Urinary bladder (tissue), 3 donors: ENCODE measurements at regions not wholly inside any gene's neighbourhood (a gene's known extent, or its start where the extent isn't known, plus 50 kb on each side); places are given as distances from the start of the nearest gene placed in this dataset.

Source experiments
- DNase-seq: peaks from one replicate; pipeline ENCODE4 v3.0.0-alpha.2; 2015; ENCODE audit errors: extremely low spot score
- H3K27ac ChIP-seq: one replicate; pipeline ENCODE4 v1.5.1; 2013; ENCODE audit warnings: low read depth, mild to moderate bottlenecking, moderate library complexity
- H3K36me3 ChIP-seq: one replicate; pipeline ENCODE4 v1.6.1; 2013; ENCODE audit warnings: mild to moderate bottlenecking, moderate library complexity; ENCODE audit not compliant: insufficient read depth
- H3K4me1 ChIP-seq: one replicate; pipeline ENCODE4 v1.6.1; 2013; ENCODE audit warnings: mild to moderate bottlenecking, moderate library complexity; ENCODE audit not compliant: insufficient read depth
- H3K4me3 ChIP-seq: one replicate; pipeline ENCODE4 v1.5.1; 2013; ENCODE audit warnings: low read depth, low read length
- WGBS: extraction: QIAGEN DNeasy Blood & Tissue Kit; methylation state at CpG from one replicate; pipeline ENCODE4 v1.1.7; 2013; 5-methylcytosine and 5-hydroxymethylcytosine counted together
- donor health status: healthy with polysubstance abuse.
- donor health status: healthy.

- H3K27ac ChIP-seq: no peak overlapping the region
- no peaks in the 10 kb centered on the region for H3K4me1 ChIP-seq
- DNase-seq: no peak
- no peaks in the 10 kb centered on the region for H3K36me3 ChIP-seq
- 72% methylated on average over 8 of the region's 8 CpGs for WGBS
- H3K4me3 ChIP-seq: no peak overlapping the region
These were observed 640.2 kb upstream of the POU3F3 start for GRCh38 chr2:104213758-104214157.

GRCh38 chr2:104215269-104216161 lies 638.4 kb upstream of the POU3F3 start:
- 32% methylated on average over 14 of the region's 14 CpGs for WGBS
- no peak for DNase-seq
- Histone ChIP-seq H3K36me3 (no peaks in the 10 kb centered on the region), H3K27ac (no peak overlapping the region), H3K4me3 (no peak overlapping the region), H3K4me1 (no peaks in the 10 kb centered on the region)

- WGBS: 89% methylated on average over 1 of the region's 1 CpG
- Histone ChIP-seq H3K36me3 (no peaks in the 10 kb centered on the region), H3K27ac (no peak overlapping the region), H3K4me1 (no peaks in the 10 kb centered on the region), H3K4me3 (no peak overlapping the region)
- DNase-seq: no peak
These were observed 620.3 kb upstream of the POU3F3 start for GRCh38 chr2:104233591-104233990.

GRCh38 chr2:104236491-104236890 lies 617.4 kb upstream of the POU3F3 start:
- DNase-seq: no peak
- Histone ChIP-seq H3K4me1 (no peaks in the 10 kb centered on the region), H3K36me3 (no peaks in the 10 kb centered on the region), H3K27ac (no peak overlapping the region), H3K4me3 (no peak overlapping the region)
- 80% methylated on average over 5 of the region's 5 CpGs for WGBS

GRCh38 chr2:104240984-104241383 lies 612.9 kb upstream of the POU3F3 start:
- no peaks in the 10 kb centered on the region for H3K36me3 ChIP-seq
- DNase-seq: no peak

GRCh38 chr2:104249629-104250028 lies 604.3 kb upstream of the POU3F3 start:
- H3K4me3 ChIP-seq: no peak overlapping the region
- H3K36me3 ChIP-seq: no peaks in the 10 kb centered on the region
- 59% methylated on average over 4 of the region's 4 CpGs for WGBS
- no peak for DNase-seq
- H3K27ac ChIP-seq: no peak overlapping the region
- no peaks in the 10 kb centered on the region for H3K4me1 ChIP-seq

More at GRCh38 chr2:104240984-104241383, 612.9 kb upstream of the POU3F3 start:
- Histone ChIP-seq H3K27ac (no peak overlapping the region), H3K4me3 (no peak overlapping the region), H3K4me1 (no peaks in the 10 kb centered on the region)

GRCh38 chr2:104250635-104251034 lies 603.3 kb upstream of the POU3F3 start:
- WGBS: 79% methylated on average over 2 of the region's 2 CpGs
- Histone ChIP-seq H3K36me3 (no peaks in the 10 kb centered on the region), H3K4me3 (no peak overlapping the region)

GRCh38 chr2:104254017-104254416 lies 599.9 kb upstream of the POU3F3 start:
- Histone ChIP-seq H3K4me1 (no peaks in the 10 kb centered on the region), H3K36me3 (no peaks in the 10 kb centered on the region), H3K27ac (no peak overlapping the region), H3K4me3 (no peak overlapping the region)
- no peak for DNase-seq

More at GRCh38 chr2:104250635-104251034, 603.3 kb upstream of the POU3F3 start:
- DNase-seq: no peak
- H3K27ac ChIP-seq: no peak overlapping the region
- H3K4me1 ChIP-seq: no peaks in the 10 kb centered on the region

- Histone ChIP-seq H3K36me3 (no peaks in the 10 kb centered on the region), H3K27ac (no peak overlapping the region), H3K4me1 (no peaks in the 10 kb centered on the region), H3K4me3 (no peak overlapping the region)
- WGBS: 88% methylated on average over 1 of the region's 1 CpG
- no peak for DNase-seq
These were observed 591.2 kb upstream of the POU3F3 start for GRCh38 chr2:104262714-104263113.

- WGBS: 85% methylated on average over 1 of the region's 1 CpG
- no peak overlapping the region for H3K27ac ChIP-seq
- H3K36me3 ChIP-seq: no peaks in the 10 kb centered on the region
- DNase-seq: no peak
- H3K4me1 ChIP-seq: no peaks in the 10 kb centered on the region
- H3K4me3 ChIP-seq: no peak overlapping the region
These were observed 574.3 kb upstream of the POU3F3 start for GRCh38 chr2:104279646-104280045.

GRCh38 chr2:104280216-104280615 lies 573.7 kb upstream of the POU3F3 start:
- 52% methylated on average over 1 of the region's 1 CpG for WGBS
- H3K27ac ChIP-seq: no peak overlapping the region
- H3K4me1 ChIP-seq: no peaks in the 10 kb centered on the region
- no peak overlapping the region for H3K4me3 ChIP-seq
- H3K36me3 ChIP-seq: no peaks in the 10 kb centered on the region
- DNase-seq: no peak

- Histone ChIP-seq H3K4me3 (no peak overlapping the region), H3K4me1 (no peaks in the 10 kb centered on the region), H3K36me3 (no peaks in the 10 kb centered on the region), H3K27ac (no peak overlapping the region)
- 19% methylated on average over 3 of the region's 3 CpGs for WGBS
- no peak for DNase-seq
These were observed 567.1 kb upstream of the POU3F3 start for GRCh38 chr2:104286841-104287240.

GRCh38 chr2:104289651-104290565 lies 564.0 kb upstream of the POU3F3 start:
- WGBS: 63% methylated on average over 8 of the region's 8 CpGs

GRCh38 chr2:104290566-104290891 lies 563.4 kb upstream of the POU3F3 start:
- Histone ChIP-seq H3K36me3 (no peaks in the 10 kb centered on the region), H3K4me3 (no peak overlapping the region), H3K27ac (no peak overlapping the region), H3K4me1 (no peaks in the 10 kb centered on the region)
- DNase-seq: no peak
- 58% methylated on average over 3 of the region's 3 CpGs for WGBS

More at GRCh38 chr2:104289651-104290565, 564.0 kb upstream of the POU3F3 start:
- Histone ChIP-seq H3K4me3 (no peak overlapping the region), H3K27ac (no peak overlapping the region), H3K4me1 (no peaks in the 10 kb centered on the region), H3K36me3 (no peaks in the 10 kb centered on the region)
- DNase-seq: no peak
